H1 (cell line): ENCODE measurements at regions not wholly inside any gene's neighbourhood (a gene's known extent, or its start where the extent isn't known, plus 50 kb on each side); places are given as distances from the start of the nearest gene placed in this dataset.

Source experiments
- ATF2 ChIP-seq: IDR thresholded peaks from 2 replicates; pipeline ENCODE4 v1.6.1; 2012; ENCODE audit warnings: low read length, inconsistent platforms
- BRCA1 ChIP-seq: IDR thresholded peaks from 2 replicates; pipeline ENCODE4 v1.6.1; 2012; ENCODE audit warnings: low read depth, low read length, improper control_type of control experiment
- CEBPB ChIP-seq: IDR thresholded peaks from 2 replicates; pipeline ENCODE4 v1.6.1; 2012; ENCODE audit warnings: low read depth, low read length
- CHD2 ChIP-seq: IDR thresholded peaks from 2 replicates; pipeline ENCODE4 v1.6.1; 2012; ENCODE audit warnings: low read length, improper control_type of control experiment
- CREB1 ChIP-seq: IDR thresholded peaks from 2 replicates; pipeline ENCODE4 v1.6.1; 2012; ENCODE audit warnings: inconsistent platforms
- EP300 ChIP-seq, 2 experiments: IDR thresholded peaks; 1 replicate in 1 of 2; 2 replicates in 1 of 2; pipeline ENCODE4 v1.6.1; 2011 to 2012; ENCODE audit warnings: low read depth in 2 of 2, low read length in 2 of 2, mild to moderate bottlenecking in 2 of 2, borderline replicate concordance in 1 of 2, inconsistent platforms in 1 of 2, moderate library complexity in 1 of 2
- EZH2 ChIP-seq: fragments of 200-600 bp; sonication (generic); IDR thresholded peaks from 2 replicates; pipeline ENCODE4 v1.7.1; 2012; ENCODE audit warnings: low read depth, mild to moderate bottlenecking, moderate library complexity, low read length, inconsistent platforms; ENCODE audit not compliant: severe bottlenecking
- FOSL1 ChIP-seq: IDR thresholded peaks from 2 replicates; pipeline ENCODE4 v1.6.1; 2011; ENCODE audit warnings: mild to moderate bottlenecking, low read depth, low read length, moderate library complexity; ENCODE audit not compliant: insufficient read depth
- GABPA ChIP-seq: IDR thresholded peaks from 2 replicates; pipeline ENCODE4 v1.6.1; 2011; ENCODE audit warnings: mild to moderate bottlenecking, low read length, moderate library complexity, borderline replicate concordance; ENCODE audit not compliant: insufficient read depth
- HDAC2 ChIP-seq, 2 experiments: fragments of 300-600 bp in 1 of 2; sonication (generic) in 1 of 2; IDR thresholded peaks; 2 replicates each; pipeline ENCODE4 v1.6.1; 2011 to 2012; ENCODE audit warnings: low read depth in 2 of 2, low read length in 2 of 2, mild to moderate bottlenecking in 2 of 2, moderate library complexity in 2 of 2, borderline replicate concordance in 1 of 2, inconsistent platforms in 1 of 2
- JUND ChIP-seq: IDR thresholded peaks from 2 replicates; pipeline ENCODE4 v1.6.1; 2011; ENCODE audit warnings: mild to moderate bottlenecking, improper control_type of control experiment, low read length
- KDM1A ChIP-seq: fragments of 200-600, 300-600 bp; sonication (generic); IDR thresholded peaks from 2 replicates; pipeline ENCODE4 v1.7.1; 2016; ENCODE audit warnings: mild to moderate bottlenecking, low read length, borderline replicate concordance
- NANOG ChIP-seq: IDR thresholded peaks from 2 replicates; pipeline ENCODE4 v1.6.1; 2011; ENCODE audit warnings: low read length, low read depth, mild to moderate bottlenecking, inconsistent platforms; ENCODE audit not compliant: insufficient read depth, poor library complexity, severe bottlenecking
- POLR2A ChIP-seq, 2 experiments: IDR thresholded peaks; 1 replicate in 1 of 2; 2 replicates in 1 of 2; pipeline ENCODE4 v1.6.1; 2011; ENCODE audit warnings: low read depth in 2 of 2, low read length in 2 of 2, mild to moderate bottlenecking in 2 of 2; ENCODE audit errors: control extremely low read depth in 1 of 2
- POU5F1 ChIP-seq: IDR thresholded peaks from 2 replicates; pipeline ENCODE4 v1.6.1; 2011; ENCODE audit warnings: low read depth, mild to moderate bottlenecking, low read length, moderate library complexity
- RXRA ChIP-seq: IDR thresholded peaks from 2 replicates; pipeline ENCODE4 v1.6.1; 2011; ENCODE audit warnings: low read depth, mild to moderate bottlenecking, low read length, moderate library complexity; ENCODE audit not compliant: insufficient read depth
- SP1 ChIP-seq: IDR thresholded peaks from 2 replicates; pipeline ENCODE4 v1.6.1; 2011; ENCODE audit warnings: low read depth, low read length
- SP2 ChIP-seq: IDR thresholded peaks from 2 replicates; pipeline ENCODE4 v1.6.1; 2012; ENCODE audit warnings: mild to moderate bottlenecking, low read length, inconsistent platforms
- SRF ChIP-seq: IDR thresholded peaks from 2 replicates; pipeline ENCODE4 v1.6.1; 2011; ENCODE audit warnings: mild to moderate bottlenecking, low read depth, low read length, moderate library complexity
- TBP ChIP-seq: IDR thresholded peaks from 2 replicates; pipeline ENCODE4 v1.6.1; 2011; ENCODE audit warnings: low read depth, low read length, improper control_type of control experiment
- TEAD4 ChIP-seq: IDR thresholded peaks from 2 replicates; pipeline ENCODE4 v1.6.1; 2012; ENCODE audit warnings: low read depth, low read length, inconsistent platforms, mixed read lengths
- YY1 ChIP-seq: IDR thresholded peaks from 2 replicates; pipeline ENCODE4 v1.6.1; 2011; ENCODE audit warnings: low read depth, mild to moderate bottlenecking, low read length
- ZNF274 ChIP-seq: IDR thresholded peaks from 2 replicates; pipeline ENCODE4 v1.7.0; 2012; ENCODE audit warnings: low read length, borderline replicate concordance; ENCODE audit errors: extremely low read depth

GRCh38 chr12:112577473-112578329, 159.0 kb downstream of the PTPN11 start (continued):
- TF ChIP-seq FOSL1 (no peak), EP300 (IDR thresholded peaks at IDR 0.05; ENCODE audit: borderline replicate concordance in 1 of 2, low read depth in 2 of 2, low read length in 2 of 2) (peak in 1 of 2 experiments; percentile 90; a peak in 1 of 3 replicates), GABPA (no peak), POLR2A (IDR thresholded peaks at IDR 0.05; ENCODE audit: control extremely low read depth in 1 of 2, low read depth in 2 of 2, low read length in 2 of 2) (no peak), CREB1 (peak; percentile 36; the same call in 1 of the 2 replicates), RXRA (peak; percentile 87; the same call in 1 of the 2 replicates), SP2 (no peak), SRF (no peak), POU5F1 (peak; percentile 98), TBP (no peak), CEBPB (peak; percentile 75), ATF2 (peak; percentile 91; the same call in 1 of the 2 replicates), SP1 (peak; percentile 65), ZNF274 (no peak), JUND (no peak; the same call in 1 of the 2 replicates), TEAD4 (peak; percentile 55; the same call in 1 of the 2 replicates), NANOG (peak; percentile 91), HDAC2 (IDR thresholded peaks at IDR 0.05; ENCODE audit: borderline replicate concordance in 1 of 2, low read depth in 2 of 2, low read length in 2 of 2) (peak; percentile 17 to 99; a peak in 3 of 4 replicates), BRCA1 (no peak), YY1 (0 out of 2 replicates have a peak, but pooled peaks have one; percentile 43), KDM1A (no peak), EZH2 (no peak), CHD2 (no peak)
